Mucosa of descending colon (tissue), 3 donors: ENCODE measurements at regions not wholly inside any gene's neighbourhood (a gene's known extent, or its start where the extent isn't known, plus 50 kb on each side); places are given as distances from the start of the nearest gene placed in this dataset.

Experiments used
- ATAC-seq: fragments of 200-7000 bp; cut with Tn5 transposase; one replicate; pipeline ENCODE4 v1.9.1; 2020; ENCODE audit warnings: mild to moderate bottlenecking, moderate library complexity
- DNase-seq, 3 donors: peaks; one replicate each; pipeline ENCODE4 v3.0.0-alpha.2; 2020
- H3K36me3 ChIP-seq: fragments of 200-600 bp; one replicate; pipeline ENCODE4 v1.8.0; 2021; ENCODE audit warnings: low read depth, mild to moderate bottlenecking
- H3K4me1 ChIP-seq: fragments of 200-600 bp; one replicate; pipeline ENCODE4 v1.8.0; 2021; ENCODE audit warnings: low read depth, mild to moderate bottlenecking
- H3K4me3 ChIP-seq: fragments of 200-600 bp; one replicate; pipeline ENCODE4 v1.8.0; 2021; ENCODE audit warnings: mild to moderate bottlenecking
- H3K9me3 ChIP-seq: fragments of 200-600 bp; one replicate; pipeline ENCODE4 v1.8.0; 2021; ENCODE audit warnings: mild to moderate bottlenecking
- CTCF ChIP-seq: fragments of 200-600 bp; IDR thresholded peaks from one replicate; pipeline ENCODE4 v1.8.0; 2022; ENCODE audit warnings: antibody characterized with exemption, mild to moderate bottlenecking
- intact Hi-C, 2 donors: fragments of 100-400 bp; cut with DNase I in 1 of 2; cut with micrococcal nuclease in 1 of 2; formaldehyde crosslinking; loops; one replicate each; pipeline versions ENCODE4 v1.11.0 to v1.11.1; 2022; cut with DNase I, micrococcal nuclease
- donor health status: DM: no; HTN: no; CAD: no; lungs with moderate emphysema.
- donor health status: DM: no; HTN: no; CAD: no.
- donor health status: DM: no; HTN: yes; CAD: no.

DNA sequence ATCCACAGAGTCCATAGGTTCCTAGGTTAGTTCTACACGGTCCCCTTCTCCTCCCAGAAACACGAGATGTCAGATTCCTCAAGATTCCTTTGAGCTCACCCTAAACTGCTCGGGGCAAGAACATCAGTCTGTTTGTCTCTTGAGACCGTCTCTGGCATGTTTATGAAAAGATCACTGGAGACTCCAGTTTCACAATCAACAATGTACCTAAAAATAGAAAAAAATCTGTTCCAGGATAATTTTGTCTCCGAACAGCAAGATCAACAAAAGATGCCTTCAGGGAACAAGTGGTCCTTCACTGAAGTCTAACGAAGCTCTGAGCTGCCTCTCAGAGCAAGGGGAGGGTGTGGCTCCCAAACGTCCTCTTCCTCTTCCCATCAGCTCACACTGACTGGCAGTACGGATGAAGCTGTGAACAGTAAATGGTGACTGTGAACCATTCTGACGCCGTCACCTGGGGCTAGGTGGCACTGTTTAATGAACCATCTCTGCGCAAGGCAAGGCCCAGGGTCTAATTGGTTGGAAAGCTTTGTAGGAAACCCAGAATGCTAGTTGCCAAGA, 156.2 kb upstream of the LYZL1 start:
- no peak for TF ChIP-seq CTCF
- no peaks in the 10 kb centered on the region for H3K36me3 ChIP-seq
- H3K9me3 ChIP-seq: no peaks in the 10 kb centered on the region
- ATAC-seq (no peak), DNase-seq (no peak)
- intact Hi-C loops: no loop called here
- no peak overlapping the region for H3K4me3 ChIP-seq
- no peaks in the 10 kb centered on the region for H3K4me1 ChIP-seq

DNA sequence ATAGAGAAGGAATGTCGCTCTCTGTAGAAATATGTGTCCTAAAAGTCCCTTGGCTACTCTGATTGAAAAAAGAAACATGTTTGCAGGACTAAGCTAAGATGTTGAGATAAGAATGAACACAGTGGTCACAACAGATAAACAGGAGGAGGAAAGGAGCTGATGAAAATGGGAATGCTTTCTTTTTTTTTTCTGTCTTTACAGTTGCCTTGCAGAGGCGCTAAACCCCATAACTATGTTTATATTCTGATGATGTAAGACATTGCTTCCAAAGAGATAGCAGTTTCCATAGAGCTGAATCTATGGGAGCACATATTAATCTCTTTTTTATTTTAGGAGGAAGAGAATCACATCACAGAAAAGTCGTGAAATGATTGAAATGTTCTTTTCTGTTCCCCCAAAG, 153.5 kb upstream of the LYZL1 start:
- Histone ChIP-seq H3K4me3 (no peak overlapping the region), H3K4me1 (no peaks in the 10 kb centered on the region), H3K9me3 (no peaks in the 10 kb centered on the region), H3K36me3 (no peaks in the 10 kb centered on the region)
- DNase-seq (no peak), ATAC-seq (no peak)
- no peak for TF ChIP-seq CTCF
- intact Hi-C loops: no loop called here

DNA sequence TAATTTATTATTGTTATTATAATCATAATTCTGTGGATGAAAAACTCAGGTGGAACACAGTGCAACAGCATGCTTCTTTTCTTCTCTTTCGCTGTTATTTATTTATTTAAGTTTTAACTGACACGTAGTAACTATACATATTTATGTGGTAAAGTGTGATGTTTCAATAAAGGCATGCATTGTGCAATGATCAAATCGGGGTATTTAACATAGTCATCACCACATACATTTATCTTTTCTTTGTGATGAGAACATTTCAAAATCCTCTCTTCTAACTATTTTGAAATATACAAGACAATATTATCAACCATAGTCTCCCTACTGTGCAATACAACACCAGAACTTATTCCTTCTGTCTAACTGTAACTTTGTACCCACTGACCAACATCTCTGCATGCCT, 152.5 kb upstream of the LYZL1 start:
- Histone ChIP-seq H3K36me3 (no peaks in the 10 kb centered on the region), H3K4me1 (no peaks in the 10 kb centered on the region), H3K4me3 (no peak overlapping the region), H3K9me3 (no peaks in the 10 kb centered on the region)
- TF ChIP-seq CTCF: no peak
- intact Hi-C loops: no loop called here
- DNase-seq (no peak), ATAC-seq (no peak)

DNA sequence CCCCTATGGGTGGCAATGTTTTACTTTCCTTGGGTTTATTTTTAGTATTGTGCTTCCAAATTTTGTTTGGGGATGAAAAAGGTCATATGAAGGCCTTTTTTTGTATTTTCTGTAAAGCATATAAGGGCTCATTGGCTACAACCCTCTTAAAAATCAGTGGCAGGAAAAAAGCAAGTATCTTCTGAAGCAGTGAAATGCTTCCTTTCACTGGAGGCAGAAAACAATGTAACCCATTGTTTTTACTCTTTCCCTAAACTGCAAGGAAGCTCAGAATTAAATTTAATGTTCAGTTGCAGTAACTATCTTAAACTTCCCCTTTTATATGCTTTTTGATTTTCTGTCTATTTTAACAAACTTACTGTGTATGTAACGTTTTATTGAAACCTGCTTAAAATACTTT, 148.7 kb upstream of the LYZL1 start:
- Histone ChIP-seq H3K4me3 (no peak overlapping the region), H3K9me3 (no peaks in the 10 kb centered on the region), H3K4me1 (no peaks in the 10 kb centered on the region), H3K36me3 (no peaks in the 10 kb centered on the region)
- no peak for DNase-seq
- intact Hi-C loops: no loop called here
- no peak for ATAC-seq
- TF ChIP-seq CTCF: no peak

GRCh38 chr10:29140991-29141390, 147.9 kb upstream of the LYZL1 start:
- Histone ChIP-seq H3K9me3 (no peaks in the 10 kb centered on the region), H3K4me1 (no peaks in the 10 kb centered on the region), H3K36me3 (no peaks in the 10 kb centered on the region), H3K4me3 (no peak overlapping the region)
- intact Hi-C loops: no loop called here
- DNase-seq (no peak), ATAC-seq (no peak)
- TF ChIP-seq CTCF: no peak

- DNase-seq (no peak), ATAC-seq (no peak)
- TF ChIP-seq CTCF: no peak
- Histone ChIP-seq H3K4me1 (no peaks in the 10 kb centered on the region), H3K4me3 (no peak overlapping the region), H3K36me3 (no peaks in the 10 kb centered on the region), H3K9me3 (no peaks in the 10 kb centered on the region)
- intact Hi-C loops: no loop called here
Observed at GRCh38 chr10:29141761-29142160, 147.1 kb upstream of the LYZL1 start.
